H1 (cell line): ENCODE measurements at regions not wholly inside any gene's neighbourhood (a gene's known extent, or its start where the extent isn't known, plus 50 kb on each side); places are given as distances from the start of the nearest gene placed in this dataset.
"Not testable (repeated sequence)": the region's sequence is repeated elsewhere in the genome, so short reads cannot be mapped to it uniquely, and the experiment has no call there.

Source experiments
- ASH2L ChIP-seq: fragments of 200-600, 300-600 bp; sonication (generic); IDR thresholded peaks from one replicate; pipeline ENCODE4 v1.7.1; 2017; ENCODE audit warnings: low read length
- CEBPB ChIP-seq: IDR thresholded peaks from 2 replicates; pipeline ENCODE4 v1.6.1; 2012; ENCODE audit warnings: low read depth, low read length
- CHD2 ChIP-seq: IDR thresholded peaks from 2 replicates; pipeline ENCODE4 v1.6.1; 2012; ENCODE audit warnings: low read length, improper control_type of control experiment
- CREB1 ChIP-seq: IDR thresholded peaks from 2 replicates; pipeline ENCODE4 v1.6.1; 2012; ENCODE audit warnings: inconsistent platforms
- EP300 ChIP-seq, 2 experiments: IDR thresholded peaks; 1 replicate in 1 of 2; 2 replicates in 1 of 2; pipeline ENCODE4 v1.6.1; 2011 to 2012; ENCODE audit warnings: low read depth in 2 of 2, low read length in 2 of 2, mild to moderate bottlenecking in 2 of 2, borderline replicate concordance in 1 of 2, inconsistent platforms in 1 of 2, moderate library complexity in 1 of 2
- MAFK ChIP-seq: IDR thresholded peaks from 2 replicates; pipeline ENCODE4 v1.6.1; 2012; ENCODE audit warnings: low read depth, mild to moderate bottlenecking, improper control_type of control experiment, low read length
- NRF1 ChIP-seq: IDR thresholded peaks from 2 replicates; pipeline ENCODE4 v1.6.1; 2011; ENCODE audit warnings: mild to moderate bottlenecking, low read depth, low read length, improper control_type of control experiment
- POLR2A ChIP-seq, 2 experiments: IDR thresholded peaks; 1 replicate in 1 of 2; 2 replicates in 1 of 2; pipeline ENCODE4 v1.6.1; 2011; ENCODE audit warnings: low read depth in 2 of 2, low read length in 2 of 2, mild to moderate bottlenecking in 2 of 2; ENCODE audit errors: control extremely low read depth in 1 of 2
- POU5F1 ChIP-seq: IDR thresholded peaks from 2 replicates; pipeline ENCODE4 v1.6.1; 2011; ENCODE audit warnings: low read depth, mild to moderate bottlenecking, low read length, moderate library complexity
- TF ChIP-seq, protein P1 (sequence below), 3 experiments: IDR thresholded peaks; 1 replicate in 2 of 3; 2 replicates in 1 of 3; pipeline versions ENCODE4 v1.5.1 to v1.6.1; 2011; ENCODE audit warnings: low read length in 3 of 3, mild to moderate bottlenecking in 3 of 3, inconsistent platforms in 2 of 3, low read depth in 1 of 3, moderate library complexity in 1 of 3; ENCODE audit not compliant: insufficient read depth in 1 of 3; ENCODE audit errors: control extremely low read depth in 1 of 3
- TF ChIP-seq, protein P2 (sequence below): IDR thresholded peaks from 2 replicates; pipeline ENCODE4 v1.6.1; 2012; ENCODE audit warnings: inconsistent platforms
- TF ChIP-seq, protein P3 (sequence below): IDR thresholded peaks from 2 replicates; pipeline ENCODE4 v1.6.1; 2011; ENCODE audit warnings: low read length, improper control_type of control experiment
- TF ChIP-seq, protein P4 (sequence below): IDR thresholded peaks from 2 replicates; pipeline ENCODE4 v1.6.1; 2012; ENCODE audit warnings: low read length, inconsistent platforms

DNA sequence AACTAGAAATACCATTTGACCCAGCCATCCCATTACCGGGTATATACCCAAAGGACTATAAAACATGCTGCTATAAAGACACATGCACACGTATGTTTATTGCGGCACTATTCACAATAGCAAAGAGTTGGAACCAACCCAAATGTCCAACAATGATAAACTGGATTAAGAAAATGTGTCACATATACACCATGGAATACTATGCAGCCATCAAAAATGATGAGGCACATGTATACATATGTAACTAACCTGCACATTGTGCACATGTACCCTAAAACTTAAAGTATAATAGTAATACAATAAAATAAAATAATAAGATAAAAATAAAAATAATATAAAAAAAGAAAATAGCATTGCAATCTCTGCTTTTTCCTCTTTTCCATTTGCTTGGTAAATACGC is 344.7 kb downstream of the FGF10 start:
- TF ChIP-seq CEBPB; ASH2L; CHD2; EP300 (IDR thresholded peaks at IDR 0.05; ENCODE audit: borderline replicate concordance in 1 of 2, low read depth in 2 of 2, low read length in 2 of 2); POU5F1; NRF1; POLR2A (IDR thresholded peaks at IDR 0.05; ENCODE audit: control extremely low read depth in 1 of 2, low read depth in 2 of 2, low read length in 2 of 2); CREB1; MAFK: not testable (repeated sequence)
- TF ChIP-seq, protein P1, sequence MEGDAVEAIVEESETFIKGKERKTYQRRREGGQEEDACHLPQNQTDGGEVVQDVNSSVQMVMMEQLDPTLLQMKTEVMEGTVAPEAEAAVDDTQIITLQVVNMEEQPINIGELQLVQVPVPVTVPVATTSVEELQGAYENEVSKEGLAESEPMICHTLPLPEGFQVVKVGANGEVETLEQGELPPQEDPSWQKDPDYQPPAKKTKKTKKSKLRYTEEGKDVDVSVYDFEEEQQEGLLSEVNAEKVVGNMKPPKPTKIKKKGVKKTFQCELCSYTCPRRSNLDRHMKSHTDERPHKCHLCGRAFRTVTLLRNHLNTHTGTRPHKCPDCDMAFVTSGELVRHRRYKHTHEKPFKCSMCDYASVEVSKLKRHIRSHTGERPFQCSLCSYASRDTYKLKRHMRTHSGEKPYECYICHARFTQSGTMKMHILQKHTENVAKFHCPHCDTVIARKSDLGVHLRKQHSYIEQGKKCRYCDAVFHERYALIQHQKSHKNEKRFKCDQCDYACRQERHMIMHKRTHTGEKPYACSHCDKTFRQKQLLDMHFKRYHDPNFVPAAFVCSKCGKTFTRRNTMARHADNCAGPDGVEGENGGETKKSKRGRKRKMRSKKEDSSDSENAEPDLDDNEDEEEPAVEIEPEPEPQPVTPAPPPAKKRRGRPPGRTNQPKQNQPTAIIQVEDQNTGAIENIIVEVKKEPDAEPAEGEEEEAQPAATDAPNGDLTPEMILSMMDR (IDR thresholded peaks at IDR 0.05; ENCODE audit: control extremely low read depth in 1 of 3, insufficient read depth in 1 of 3, low read depth in 1 of 3, low read length in 3 of 3) = not testable (repeated sequence)
- TF ChIP-seq, protein P2, sequence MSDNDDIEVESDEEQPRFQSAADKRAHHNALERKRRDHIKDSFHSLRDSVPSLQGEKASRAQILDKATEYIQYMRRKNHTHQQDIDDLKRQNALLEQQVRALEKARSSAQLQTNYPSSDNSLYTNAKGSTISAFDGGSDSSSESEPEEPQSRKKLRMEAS = not testable (repeated sequence)
- TF ChIP-seq, protein P3, sequence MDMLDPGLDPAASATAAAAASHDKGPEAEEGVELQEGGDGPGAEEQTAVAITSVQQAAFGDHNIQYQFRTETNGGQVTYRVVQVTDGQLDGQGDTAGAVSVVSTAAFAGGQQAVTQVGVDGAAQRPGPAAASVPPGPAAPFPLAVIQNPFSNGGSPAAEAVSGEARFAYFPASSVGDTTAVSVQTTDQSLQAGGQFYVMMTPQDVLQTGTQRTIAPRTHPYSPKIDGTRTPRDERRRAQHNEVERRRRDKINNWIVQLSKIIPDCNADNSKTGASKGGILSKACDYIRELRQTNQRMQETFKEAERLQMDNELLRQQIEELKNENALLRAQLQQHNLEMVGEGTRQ = not testable (repeated sequence)
- TF ChIP-seq, protein P4, sequence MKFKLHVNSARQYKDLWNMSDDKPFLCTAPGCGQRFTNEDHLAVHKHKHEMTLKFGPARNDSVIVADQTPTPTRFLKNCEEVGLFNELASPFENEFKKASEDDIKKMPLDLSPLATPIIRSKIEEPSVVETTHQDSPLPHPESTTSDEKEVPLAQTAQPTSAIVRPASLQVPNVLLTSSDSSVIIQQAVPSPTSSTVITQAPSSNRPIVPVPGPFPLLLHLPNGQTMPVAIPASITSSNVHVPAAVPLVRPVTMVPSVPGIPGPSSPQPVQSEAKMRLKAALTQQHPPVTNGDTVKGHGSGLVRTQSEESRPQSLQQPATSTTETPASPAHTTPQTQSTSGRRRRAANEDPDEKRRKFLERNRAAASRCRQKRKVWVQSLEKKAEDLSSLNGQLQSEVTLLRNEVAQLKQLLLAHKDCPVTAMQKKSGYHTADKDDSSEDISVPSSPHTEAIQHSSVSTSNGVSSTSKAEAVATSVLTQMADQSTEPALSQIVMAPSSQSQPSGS = not testable (repeated sequence)
